ENCODE measurements at regions not wholly inside any gene's neighbourhood (a gene's known extent, or its start where the extent isn't known, plus 50 kb on each side); places are given as distances from the start of the nearest gene placed in this dataset.

- WGBS, 3 donors, result 65 to 81% (median 80%) methylated on average over 2 of the region's 2 CpGs
- no peak for DNase-seq
- no peaks in the 10 kb centered on the region for H3K27me3 ChIP-seq (ENCODE audit: control insufficient read depth in 3 of 3, insufficient read depth in 3 of 3, low read length in 3 of 3)
- H3K9me3 ChIP-seq (ENCODE audit: control insufficient read depth in 2 of 2, insufficient read depth in 1 of 2, low read depth in 1 of 2, low read length in 1 of 2), result no peaks in the 10 kb centered on the region
- no peak overlapping the region for H3K27ac ChIP-seq (ENCODE audit: low read depth in 1 of 3, low read length in 2 of 3)
- no peak for FAIRE-seq
- no peaks in the 10 kb centered on the region for H3K36me3 ChIP-seq (ENCODE audit: control insufficient read depth in 3 of 3, insufficient read depth in 2 of 3, low read depth in 1 of 3, low read length in 3 of 3)
- H3K4me3 ChIP-seq (ENCODE audit: low read depth in 1 of 3, low read length in 3 of 3), result no peak overlapping the region
- no peaks in the 10 kb centered on the region for H3K4me1 ChIP-seq (ENCODE audit: control insufficient read depth in 3 of 3, insufficient read depth in 2 of 3, low read depth in 1 of 3, low read length in 2 of 3)
These were observed 203.7 kb upstream of the RORB start for GRCh38 chr9:74293479-74293878.

DNA sequence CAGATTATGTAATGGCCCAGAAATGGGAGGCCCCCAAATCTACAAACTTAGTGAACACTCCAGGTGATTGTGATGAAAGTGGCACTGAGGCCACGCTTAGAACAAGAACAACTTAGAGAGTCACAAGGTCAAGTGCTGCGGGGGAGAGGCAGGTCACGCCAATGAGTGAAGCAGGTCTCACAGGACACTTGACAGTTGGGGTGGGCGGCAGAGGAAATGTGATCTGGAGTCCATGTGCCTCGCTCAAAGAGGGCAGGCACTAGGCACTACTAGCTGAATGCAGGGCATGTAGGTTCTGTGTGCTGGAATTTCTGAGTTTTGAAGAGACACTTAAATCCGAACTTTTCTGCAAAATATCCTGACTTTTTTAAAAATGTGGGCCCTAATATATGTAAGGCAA, 193.2 kb upstream of the RORB start:
- Histone ChIP-seq H3K9me3 (ENCODE audit: control insufficient read depth in 2 of 2, insufficient read depth in 1 of 2, low read depth in 1 of 2, low read length in 1 of 2) (no peaks in the 10 kb centered on the region), H3K27ac (ENCODE audit: low read depth in 1 of 3, low read length in 2 of 3) (no peak overlapping the region), H3K4me1 (ENCODE audit: control insufficient read depth in 3 of 3, insufficient read depth in 2 of 3, low read depth in 1 of 3, low read length in 2 of 3) (no peaks in the 10 kb centered on the region), H3K36me3 (ENCODE audit: control insufficient read depth in 3 of 3, insufficient read depth in 2 of 3, low read depth in 1 of 3, low read length in 3 of 3) (no peaks in the 10 kb centered on the region), H3K4me3 (ENCODE audit: low read depth in 1 of 3, low read length in 3 of 3) (no peak overlapping the region), H3K27me3 (ENCODE audit: control insufficient read depth in 3 of 3, insufficient read depth in 3 of 3, low read length in 3 of 3) (no peaks in the 10 kb centered on the region)
- FAIRE-seq, result no peak
- DNase-seq, result no peak
- WGBS, 3 donors, result 69 to 77% (median 75%) methylated on average over 6 of the region's 6 CpGs

GRCh38 chr9:74304598-74304997, 192.5 kb upstream of the RORB start:
- H3K9me3 ChIP-seq (ENCODE audit: control insufficient read depth in 2 of 2, insufficient read depth in 1 of 2, low read depth in 1 of 2, low read length in 1 of 2), result no peaks in the 10 kb centered on the region
- 60 to 84% (median 72%) methylated on average over 1 of the region's 1 CpG for WGBS, 3 donors
- H3K4me1 ChIP-seq (ENCODE audit: control insufficient read depth in 3 of 3, insufficient read depth in 2 of 3, low read depth in 1 of 3, low read length in 2 of 3), result no peaks in the 10 kb centered on the region
- H3K27ac ChIP-seq (ENCODE audit: low read depth in 1 of 3, low read length in 2 of 3), result no peak overlapping the region
- no peak for DNase-seq
- no peak overlapping the region for H3K4me3 ChIP-seq (ENCODE audit: low read depth in 1 of 3, low read length in 3 of 3)
- no peak for FAIRE-seq
- H3K36me3 ChIP-seq (ENCODE audit: control insufficient read depth in 3 of 3, insufficient read depth in 2 of 3, low read depth in 1 of 3, low read length in 3 of 3), result no peaks in the 10 kb centered on the region
- H3K27me3 ChIP-seq (ENCODE audit: control insufficient read depth in 3 of 3, insufficient read depth in 3 of 3, low read length in 3 of 3), result no peaks in the 10 kb centered on the region

GRCh38 chr9:74309654-74310053, 187.5 kb upstream of the RORB start:
- H3K36me3 ChIP-seq (ENCODE audit: control insufficient read depth in 3 of 3, insufficient read depth in 2 of 3, low read depth in 1 of 3, low read length in 3 of 3), result no peaks in the 10 kb centered on the region
- H3K27me3 ChIP-seq (ENCODE audit: control insufficient read depth in 3 of 3, insufficient read depth in 3 of 3, low read length in 3 of 3), result no peaks in the 10 kb centered on the region
- no peak for FAIRE-seq
- no peaks in the 10 kb centered on the region for H3K9me3 ChIP-seq (ENCODE audit: control insufficient read depth in 2 of 2, insufficient read depth in 1 of 2, low read depth in 1 of 2, low read length in 1 of 2)
- WGBS, 3 donors, result 43 to 60% (median 45%) methylated on average over 2 of the region's 2 CpGs
- no peak overlapping the region for H3K4me3 ChIP-seq (ENCODE audit: low read depth in 1 of 3, low read length in 3 of 3)
- H3K4me1 ChIP-seq (ENCODE audit: control insufficient read depth in 3 of 3, insufficient read depth in 2 of 3, low read depth in 1 of 3, low read length in 2 of 3), result no peaks in the 10 kb centered on the region
- DNase-seq, result no peak
- H3K27ac ChIP-seq (ENCODE audit: low read depth in 1 of 3, low read length in 2 of 3), result no peak overlapping the region

DNA sequence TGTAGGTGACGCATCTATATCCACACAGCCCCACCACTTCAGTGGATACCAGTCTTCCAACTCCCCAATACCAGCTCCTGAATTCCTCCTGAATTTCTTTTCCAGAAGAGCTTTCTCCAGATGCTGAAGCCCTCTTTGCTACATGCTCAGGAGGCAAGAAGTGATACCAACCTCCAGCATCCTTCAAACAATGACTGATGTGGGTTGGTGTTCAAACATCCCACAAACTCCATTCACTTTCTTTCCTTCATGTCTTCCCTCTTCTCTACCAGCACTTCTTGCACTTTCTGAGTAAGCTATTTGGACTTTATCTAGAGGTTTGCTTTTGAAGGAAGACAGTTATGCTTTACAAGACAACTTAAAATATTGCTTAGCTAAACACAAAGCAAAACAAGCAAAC, 179.9 kb upstream of the RORB start:
- no peaks in the 10 kb centered on the region for H3K36me3 ChIP-seq (ENCODE audit: control insufficient read depth in 3 of 3, insufficient read depth in 2 of 3, low read depth in 1 of 3, low read length in 3 of 3)
- no peaks in the 10 kb centered on the region for H3K4me1 ChIP-seq (ENCODE audit: control insufficient read depth in 3 of 3, insufficient read depth in 2 of 3, low read depth in 1 of 3, low read length in 2 of 3)
- 6 to 92% (median 16%) methylated on average over 1 of the region's 1 CpG for WGBS, 3 donors
- H3K9me3 ChIP-seq (ENCODE audit: control insufficient read depth in 2 of 2, insufficient read depth in 1 of 2, low read depth in 1 of 2, low read length in 1 of 2), result no peaks in the 10 kb centered on the region
- DNase-seq (no peak), FAIRE-seq (no peak)
- no peak overlapping the region for H3K4me3 ChIP-seq (ENCODE audit: low read depth in 1 of 3, low read length in 3 of 3)
- H3K27me3 ChIP-seq (ENCODE audit: control insufficient read depth in 3 of 3, insufficient read depth in 3 of 3, low read length in 3 of 3), result no peaks in the 10 kb centered on the region
- H3K27ac ChIP-seq (ENCODE audit: low read depth in 1 of 3, low read length in 2 of 3), result no peak overlapping the region

DNA sequence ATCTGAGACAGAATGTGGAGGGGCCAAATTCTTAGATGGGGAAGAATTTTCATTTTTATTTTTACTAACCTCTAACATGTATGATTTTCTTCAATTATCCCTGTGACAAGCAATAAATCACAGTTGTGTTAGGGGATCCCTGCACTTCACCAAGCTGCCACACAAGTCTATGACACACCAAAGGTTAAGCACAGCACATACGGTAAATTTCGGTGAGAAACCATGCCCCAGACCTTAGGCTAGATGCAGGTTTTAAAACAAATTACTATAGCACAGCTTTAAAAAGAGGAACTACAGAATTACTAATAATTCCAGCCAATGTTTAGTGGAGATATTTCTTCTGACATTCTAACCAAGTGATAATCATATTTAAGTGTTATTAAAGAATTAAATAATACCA, 175.7 kb upstream of the RORB start:
- WGBS, 3 donors, result 75 to 89% (median 82%) methylated on average over 2 of the region's 2 CpGs
- Histone ChIP-seq H3K4me1 (ENCODE audit: control insufficient read depth in 3 of 3, insufficient read depth in 2 of 3, low read depth in 1 of 3, low read length in 2 of 3) (no peaks in the 10 kb centered on the region), H3K27me3 (ENCODE audit: control insufficient read depth in 3 of 3, insufficient read depth in 3 of 3, low read length in 3 of 3) (no peaks in the 10 kb centered on the region), H3K27ac (ENCODE audit: low read depth in 1 of 3, low read length in 2 of 3) (no peak overlapping the region), H3K36me3 (ENCODE audit: control insufficient read depth in 3 of 3, insufficient read depth in 2 of 3, low read depth in 1 of 3, low read length in 3 of 3) (no peaks in the 10 kb centered on the region), H3K4me3 (ENCODE audit: low read depth in 1 of 3, low read length in 3 of 3) (no peak overlapping the region), H3K9me3 (ENCODE audit: control insufficient read depth in 2 of 2, insufficient read depth in 1 of 2, low read depth in 1 of 2, low read length in 1 of 2) (no peaks in the 10 kb centered on the region)
- DNase-seq (no peak), FAIRE-seq (no peak)

- FAIRE-seq (no peak), DNase-seq (peak in 1 of 2 donors; percentile 4)
- 31 to 50% (median 39%) methylated on average over 3 of the region's 3 CpGs for WGBS, 3 donors
These were observed 174.3 kb upstream of the RORB start for GRCh38 chr9:74322661-74323314.

GRCh38 chr9:74330487-74331214, 166.5 kb upstream of the RORB start:
- no peaks in the 10 kb centered on the region for H3K4me1 ChIP-seq (ENCODE audit: control insufficient read depth in 3 of 3, insufficient read depth in 2 of 3, low read depth in 1 of 3, low read length in 2 of 3)
- H3K27me3 ChIP-seq (ENCODE audit: control insufficient read depth in 3 of 3, insufficient read depth in 3 of 3, low read length in 3 of 3), result no peaks in the 10 kb centered on the region
- no peak overlapping the region for H3K27ac ChIP-seq (ENCODE audit: low read depth in 1 of 3, low read length in 2 of 3)
- H3K36me3 ChIP-seq (ENCODE audit: control insufficient read depth in 3 of 3, insufficient read depth in 2 of 3, low read depth in 1 of 3, low read length in 3 of 3), result no peaks in the 10 kb centered on the region
- 71 to 76% (median 74%) methylated on average over 2 of the region's 2 CpGs for WGBS, 3 donors
- DNase-seq (no peak), FAIRE-seq (no peak)
- no peaks in the 10 kb centered on the region for H3K9me3 ChIP-seq (ENCODE audit: control insufficient read depth in 2 of 2, insufficient read depth in 1 of 2, low read depth in 1 of 2, low read length in 1 of 2)
- no peak overlapping the region for H3K4me3 ChIP-seq (ENCODE audit: low read depth in 1 of 3, low read length in 3 of 3)

More at GRCh38 chr9:74322661-74323314, 174.3 kb upstream of the RORB start:
- no peaks in the 10 kb centered on the region for H3K36me3 ChIP-seq (ENCODE audit: control insufficient read depth in 3 of 3, insufficient read depth in 2 of 3, low read depth in 1 of 3, low read length in 3 of 3)
- H3K27ac ChIP-seq (ENCODE audit: low read depth in 1 of 3, low read length in 2 of 3), result no peak overlapping the region
- no peaks in the 10 kb centered on the region for H3K4me1 ChIP-seq (ENCODE audit: control insufficient read depth in 3 of 3, insufficient read depth in 2 of 3, low read depth in 1 of 3, low read length in 2 of 3)
- H3K27me3 ChIP-seq (ENCODE audit: control insufficient read depth in 3 of 3, insufficient read depth in 3 of 3, low read length in 3 of 3), result no peaks in the 10 kb centered on the region
- no peak overlapping the region for H3K4me3 ChIP-seq (ENCODE audit: low read depth in 1 of 3, low read length in 3 of 3)
- no peaks in the 10 kb centered on the region for H3K9me3 ChIP-seq (ENCODE audit: control insufficient read depth in 2 of 2, insufficient read depth in 1 of 2, low read depth in 1 of 2, low read length in 1 of 2)

GRCh38 chr9:74331607-74332006, 165.5 kb upstream of the RORB start:
- Histone ChIP-seq H3K27me3 (ENCODE audit: control insufficient read depth in 3 of 3, insufficient read depth in 3 of 3, low read length in 3 of 3) (no peaks in the 10 kb centered on the region), H3K27ac (ENCODE audit: low read depth in 1 of 3, low read length in 2 of 3) (no peak overlapping the region), H3K9me3 (ENCODE audit: control insufficient read depth in 2 of 2, insufficient read depth in 1 of 2, low read depth in 1 of 2, low read length in 1 of 2) (no peaks in the 10 kb centered on the region), H3K4me3 (ENCODE audit: low read depth in 1 of 3, low read length in 3 of 3) (no peak overlapping the region), H3K4me1 (ENCODE audit: control insufficient read depth in 3 of 3, insufficient read depth in 2 of 3, low read depth in 1 of 3, low read length in 2 of 3) (no peaks in the 10 kb centered on the region), H3K36me3 (ENCODE audit: control insufficient read depth in 3 of 3, insufficient read depth in 2 of 3, low read depth in 1 of 3, low read length in 3 of 3) (no peaks in the 10 kb centered on the region)
- DNase-seq (no peak), FAIRE-seq (no peak)
- 28 to 52% (median 30%) methylated on average over 3 of the region's 3 CpGs for WGBS, 3 donors
